Stomach smooth muscle (tissue), 2 donors: ENCODE measurements at regions not wholly inside any gene's neighbourhood (a gene's known extent, or its start where the extent isn't known, plus 50 kb on each side); places are given as distances from the start of the nearest gene placed in this dataset.

Source experiments
- H3K27ac ChIP-seq: one replicate; pipeline ENCODE4 v1.7.0; 2013; ENCODE audit warnings: mild to moderate bottlenecking, low read length, inconsistent platforms
- H3K27me3 ChIP-seq, 2 donors: one replicate each; pipeline ENCODE4 v1.7.0; 2013; ENCODE audit warnings: low read length in 2 of 2; ENCODE audit not compliant: insufficient read depth in 2 of 2, control insufficient read depth in 1 of 2
- H3K36me3 ChIP-seq, 2 donors: one replicate each; pipeline ENCODE4 v1.7.0; 2013; ENCODE audit warnings: low read length in 2 of 2; ENCODE audit not compliant: control insufficient read depth in 2 of 2, insufficient read depth in 2 of 2
- H3K4me1 ChIP-seq: one replicate; pipeline ENCODE4 v1.7.0; 2013; ENCODE audit warnings: low read length; ENCODE audit not compliant: control insufficient read depth, insufficient read depth
- H3K4me3 ChIP-seq, 2 donors: one replicate each; pipeline ENCODE4 v1.7.0; 2013; ENCODE audit warnings: low read length in 2 of 2
- H3K9ac ChIP-seq, 2 donors: one replicate each; pipeline ENCODE4 v1.7.0; 2013; ENCODE audit warnings: low read length in 2 of 2, mild to moderate bottlenecking in 1 of 2
- H3K9me3 ChIP-seq, 2 donors: one replicate each; pipeline ENCODE4 v1.7.0; 2013; ENCODE audit warnings: low read length in 2 of 2; ENCODE audit not compliant: control insufficient read depth in 2 of 2
- donor health status: healthy.
- donor health status: Pancreatic carcinoma.

DNA sequence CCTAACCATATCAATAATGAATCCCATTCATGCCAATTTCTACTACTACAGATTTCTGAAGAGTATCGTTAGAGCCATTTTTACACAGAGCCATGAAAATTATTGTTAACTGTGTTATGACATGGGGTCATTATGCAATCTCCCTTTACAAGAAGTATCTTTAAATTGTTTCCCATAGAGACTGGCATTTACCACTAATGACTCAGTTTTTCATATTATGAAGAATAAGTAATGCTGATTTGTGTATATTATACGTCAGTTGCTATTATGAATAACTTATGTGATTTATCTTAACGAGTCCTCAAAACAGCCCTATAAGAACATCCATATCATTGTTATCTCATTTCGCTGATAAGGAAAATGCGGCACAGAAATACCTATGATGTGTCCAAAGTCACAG, 173.8 kb downstream of the KCNJ2 start:
- H3K4me3 ChIP-seq = no peak overlapping the region

DNA sequence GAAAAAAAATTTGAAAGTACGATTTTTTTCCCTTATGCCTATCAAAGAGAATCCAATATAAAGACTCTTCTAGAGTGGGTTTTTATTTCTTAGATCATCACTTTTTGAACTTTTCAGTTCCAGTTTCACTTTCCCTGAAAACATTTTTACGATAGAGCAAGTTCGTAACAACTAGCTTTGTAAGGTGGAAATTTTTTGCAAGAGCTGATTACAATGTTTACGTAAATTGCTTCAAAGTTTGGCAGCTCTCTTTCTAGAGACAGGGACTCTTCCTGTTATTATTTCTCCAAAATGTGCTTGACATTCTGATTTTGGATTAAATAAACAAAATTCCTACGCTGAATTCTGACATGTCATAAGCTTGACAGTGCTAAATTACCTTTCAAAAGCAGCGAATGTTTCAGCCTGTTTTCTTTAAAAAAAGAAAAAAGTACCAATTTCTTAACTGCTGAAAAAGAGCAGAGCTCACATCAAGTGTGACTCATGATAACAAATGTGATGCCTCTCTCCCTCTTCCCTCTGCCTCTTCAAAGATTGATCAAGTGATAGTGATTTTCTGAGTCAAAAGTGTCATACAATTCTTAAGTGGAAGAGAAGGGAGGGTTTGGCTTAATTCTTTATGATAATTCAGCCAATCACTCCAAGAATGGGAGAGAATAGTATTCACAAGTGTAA, 175.2 kb downstream of the KCNJ2 start:
- Histone ChIP-seq H3K36me3 (no peaks in the 10 kb centered on the region), H3K9ac (no peak overlapping the region), H3K4me1 (no peaks in the 10 kb centered on the region), H3K9me3 (no peaks in the 10 kb centered on the region), H3K27me3 (no peaks in the 10 kb centered on the region), H3K27ac (no peak overlapping the region), H3K4me3 (peak overlapping the region; percentile 44 to 62)

More for the DNA sequence above, 173.8 kb downstream of the KCNJ2 start:
- no peaks in the 10 kb centered on the region for H3K9me3 ChIP-seq
- no peaks in the 10 kb centered on the region for H3K36me3 ChIP-seq
- no peaks in the 10 kb centered on the region for H3K4me1 ChIP-seq
- no peaks in the 10 kb centered on the region for H3K27me3 ChIP-seq
- H3K27ac ChIP-seq = no peak overlapping the region
- no peak overlapping the region for H3K9ac ChIP-seq

DNA sequence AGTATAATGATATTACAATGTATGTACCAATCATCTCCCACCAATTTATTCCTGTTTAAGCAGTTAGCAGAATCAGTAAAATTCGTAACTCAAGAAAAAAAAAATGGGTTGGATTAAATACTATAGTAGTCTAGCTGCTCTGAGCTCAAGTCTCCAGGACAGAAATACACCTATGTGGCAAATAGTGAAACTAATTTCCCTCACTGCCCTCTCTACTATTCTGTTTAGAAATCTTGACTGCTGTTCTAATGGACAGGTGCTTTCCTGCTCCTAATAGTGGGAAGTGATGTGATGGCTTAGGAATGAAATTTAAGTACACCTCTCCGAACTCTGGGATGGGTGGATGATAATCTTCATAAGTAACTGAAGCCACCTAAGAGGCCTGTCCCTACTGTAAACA, 175.7 kb downstream of the KCNJ2 start:
- Histone ChIP-seq H3K4me3 (no peak overlapping the region), H3K36me3 (no peaks in the 10 kb centered on the region), H3K9ac (no peak overlapping the region), H3K27ac (no peak overlapping the region), H3K4me1 (no peaks in the 10 kb centered on the region), H3K9me3 (no peaks in the 10 kb centered on the region), H3K27me3 (no peaks in the 10 kb centered on the region)

DNA sequence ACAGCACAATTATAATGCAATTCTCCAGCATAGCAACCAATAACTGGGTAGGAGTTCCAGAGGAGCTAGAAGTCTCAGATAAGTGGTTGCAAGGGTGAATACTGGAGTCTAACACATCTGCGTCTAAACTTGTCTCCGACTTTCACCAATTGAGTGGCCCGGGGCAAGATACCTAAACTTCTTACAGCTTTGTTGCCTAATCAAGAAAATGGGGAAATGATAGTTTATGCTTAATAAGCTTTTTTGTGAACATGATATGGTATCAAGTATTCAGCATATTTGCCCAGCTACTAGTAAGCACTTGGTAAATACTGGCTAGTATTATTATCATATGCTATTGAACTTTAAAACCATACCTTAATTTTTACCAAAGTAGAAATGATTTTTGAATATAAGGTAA, 183.5 kb downstream of the KCNJ2 start:
- Histone ChIP-seq H3K27me3 (no peaks in the 10 kb centered on the region), H3K9me3 (no peaks in the 10 kb centered on the region), H3K9ac (no peak overlapping the region), H3K4me1 (no peaks in the 10 kb centered on the region), H3K36me3 (no peaks in the 10 kb centered on the region), H3K4me3 (no peak overlapping the region), H3K27ac (no peak overlapping the region)

DNA sequence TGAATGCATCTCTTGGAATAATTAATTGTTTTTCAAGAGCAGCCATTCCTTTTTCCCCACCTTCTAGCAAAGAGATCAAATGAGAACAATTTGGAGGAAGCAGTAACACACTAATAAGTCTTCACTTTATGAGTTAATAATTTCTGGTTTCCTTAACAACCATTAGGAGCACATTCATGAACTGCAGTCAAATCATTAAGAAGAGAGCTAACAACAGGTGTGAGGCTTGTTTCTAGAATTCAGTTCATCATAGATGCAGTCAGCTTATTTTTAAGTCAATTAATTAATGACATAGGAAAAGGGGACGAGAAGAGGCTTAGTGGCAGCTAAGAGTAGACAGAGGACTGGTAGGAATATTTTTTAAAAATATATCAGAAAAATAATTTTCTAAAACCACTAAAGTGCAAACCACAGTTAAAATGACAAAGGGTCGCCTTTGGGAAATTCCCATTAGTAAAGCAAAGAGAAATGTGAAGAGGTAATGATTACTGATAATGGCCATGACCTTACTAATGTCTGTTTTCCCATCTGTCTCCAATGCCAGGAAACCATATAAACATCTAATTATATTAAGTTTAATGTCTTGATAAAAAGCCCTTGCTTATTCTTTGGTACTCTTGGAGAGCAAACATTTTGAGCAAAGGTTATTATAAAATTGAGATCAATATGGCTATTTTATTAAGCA, 184.2 kb downstream of the KCNJ2 start:
- H3K9ac ChIP-seq = no peak overlapping the region
- no peaks in the 10 kb centered on the region for H3K4me1 ChIP-seq
- no peaks in the 10 kb centered on the region for H3K27me3 ChIP-seq
- no peaks in the 10 kb centered on the region for H3K36me3 ChIP-seq
- no peak overlapping the region for H3K27ac ChIP-seq
- no peak overlapping the region for H3K4me3 ChIP-seq
- no peaks in the 10 kb centered on the region for H3K9me3 ChIP-seq

DNA sequence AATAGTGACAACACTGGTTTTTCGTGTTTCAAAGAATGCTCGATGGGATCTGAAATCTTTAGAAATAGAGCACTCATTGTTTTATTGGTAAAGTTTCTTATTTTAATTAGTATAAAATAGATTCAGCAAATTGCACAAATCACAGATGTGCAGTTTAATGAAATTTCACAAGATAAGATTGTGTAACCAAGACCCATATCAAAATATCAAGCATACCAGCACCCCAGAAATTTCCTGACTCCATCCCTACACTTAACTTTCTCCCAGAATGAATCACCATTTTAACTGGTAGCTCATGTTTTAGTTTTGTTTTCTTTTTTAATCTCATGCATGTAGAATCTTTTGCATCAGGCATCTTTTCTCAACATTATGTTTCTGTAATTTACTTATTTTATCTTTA, 185.9 kb downstream of the KCNJ2 start:
- H3K9ac ChIP-seq = no peak overlapping the region
- no peaks in the 10 kb centered on the region for H3K27me3 ChIP-seq
- H3K4me3 ChIP-seq = no peak overlapping the region
- no peaks in the 10 kb centered on the region for H3K9me3 ChIP-seq
- H3K36me3 ChIP-seq = no peaks in the 10 kb centered on the region
- no peaks in the 10 kb centered on the region for H3K4me1 ChIP-seq
- H3K27ac ChIP-seq = no peak overlapping the region

DNA sequence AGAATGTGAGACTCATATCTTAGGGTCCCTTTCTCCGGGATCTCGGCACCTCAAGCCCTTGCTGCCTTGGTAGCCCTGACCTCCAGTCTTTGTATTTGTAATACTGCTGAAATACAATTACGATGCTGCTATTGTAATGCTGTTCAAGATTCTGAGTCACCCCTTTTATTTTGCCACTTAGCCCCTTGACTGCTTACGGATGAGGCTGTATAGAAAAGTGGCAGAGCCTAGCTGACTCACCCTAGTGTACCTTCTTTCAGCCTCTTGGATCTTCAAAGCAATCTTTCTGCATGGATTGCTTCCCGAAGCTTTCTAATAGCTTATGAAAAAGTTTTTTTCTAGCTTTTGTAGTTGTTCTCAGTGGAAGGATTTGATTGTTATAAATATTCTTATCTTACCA, 187.9 kb downstream of the KCNJ2 start:
- no peaks in the 10 kb centered on the region for H3K36me3 ChIP-seq
- H3K4me1 ChIP-seq = no peaks in the 10 kb centered on the region
- H3K4me3 ChIP-seq = no peak overlapping the region
- H3K27me3 ChIP-seq = no peaks in the 10 kb centered on the region
- H3K9me3 ChIP-seq = no peaks in the 10 kb centered on the region
- H3K27ac ChIP-seq = no peak overlapping the region
- no peak overlapping the region for H3K9ac ChIP-seq

DNA sequence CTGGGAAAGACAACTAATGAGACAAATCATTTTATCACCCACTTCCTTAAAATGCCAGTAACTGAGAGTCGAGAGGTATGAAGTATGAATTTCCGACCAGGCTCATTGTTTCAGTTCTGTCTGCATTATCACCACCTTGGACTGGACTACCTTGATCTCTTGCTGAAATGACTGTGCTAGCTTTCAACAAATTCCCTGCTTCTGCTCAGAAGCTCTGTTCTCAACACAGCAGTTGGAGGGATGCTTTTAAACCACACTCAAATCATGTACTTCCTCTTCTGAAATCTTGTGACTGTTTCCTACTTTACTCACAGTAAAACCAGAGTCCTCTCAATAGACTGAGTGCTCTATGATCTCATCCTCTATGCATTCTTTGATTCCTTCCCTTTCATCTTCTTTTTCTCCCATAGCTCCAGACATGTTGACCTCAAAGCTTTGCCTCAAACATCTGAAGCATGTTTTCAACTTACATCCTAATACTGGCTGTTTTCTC, 195.8 kb downstream of the KCNJ2 start:
- H3K27me3 ChIP-seq = no peaks in the 10 kb centered on the region
- no peak overlapping the region for H3K27ac ChIP-seq

DNA sequence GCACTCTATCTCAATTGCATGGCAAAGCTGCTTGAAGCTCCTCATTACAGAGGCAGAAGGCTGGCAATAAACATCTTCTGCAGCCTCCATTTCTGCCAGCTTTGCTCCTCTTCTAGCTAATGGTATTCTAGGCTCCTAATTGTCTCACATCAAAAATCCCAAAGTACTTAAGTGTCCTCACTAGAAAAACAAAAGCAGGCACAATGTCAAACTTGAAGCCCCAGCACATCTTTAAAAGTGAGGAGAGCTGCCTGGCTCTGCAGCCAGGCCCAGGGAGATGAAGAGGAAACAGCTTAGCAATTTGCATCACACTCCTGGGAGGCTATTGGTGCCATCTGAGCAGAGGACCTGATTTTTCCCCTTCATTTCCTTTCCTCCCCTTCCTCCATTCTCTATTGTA, 197.1 kb downstream of the KCNJ2 start:
- H3K27me3 ChIP-seq = no peaks in the 10 kb centered on the region
- H3K4me3 ChIP-seq = no peak overlapping the region
- no peak overlapping the region for H3K9ac ChIP-seq
- H3K36me3 ChIP-seq = no peaks in the 10 kb centered on the region
- no peaks in the 10 kb centered on the region for H3K9me3 ChIP-seq
- no peak overlapping the region for H3K27ac ChIP-seq
- no peaks in the 10 kb centered on the region for H3K4me1 ChIP-seq

More for the DNA sequence above, 195.8 kb downstream of the KCNJ2 start:
- Histone ChIP-seq H3K36me3 (no peaks in the 10 kb centered on the region), H3K4me1 (no peaks in the 10 kb centered on the region), H3K9ac (no peak overlapping the region), H3K9me3 (no peaks in the 10 kb centered on the region), H3K4me3 (no peak overlapping the region)

DNA sequence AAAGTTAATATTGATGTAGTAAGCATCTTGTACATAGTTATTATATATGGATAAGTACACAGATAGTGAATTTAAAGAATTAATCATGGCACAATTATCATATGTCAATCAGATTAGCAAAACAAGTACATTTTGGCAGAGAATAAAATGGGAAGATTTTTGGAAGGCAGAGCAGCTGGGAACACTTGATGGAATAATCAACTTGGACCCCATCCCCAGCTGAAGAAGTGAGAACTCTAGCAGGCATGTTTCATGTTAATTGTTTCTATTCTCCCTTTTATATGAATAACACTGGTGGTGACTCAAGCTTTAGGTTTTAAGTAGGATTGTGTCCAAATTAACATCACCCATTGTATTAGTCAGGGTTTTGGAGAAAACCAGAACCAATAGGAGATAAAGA, 198.7 kb downstream of the KCNJ2 start:
- Histone ChIP-seq H3K4me3 (no peak overlapping the region), H3K27me3 (no peaks in the 10 kb centered on the region), H3K9ac (no peak overlapping the region), H3K36me3 (no peaks in the 10 kb centered on the region), H3K27ac (no peak overlapping the region), H3K9me3 (no peaks in the 10 kb centered on the region), H3K4me1 (no peaks in the 10 kb centered on the region)

DNA sequence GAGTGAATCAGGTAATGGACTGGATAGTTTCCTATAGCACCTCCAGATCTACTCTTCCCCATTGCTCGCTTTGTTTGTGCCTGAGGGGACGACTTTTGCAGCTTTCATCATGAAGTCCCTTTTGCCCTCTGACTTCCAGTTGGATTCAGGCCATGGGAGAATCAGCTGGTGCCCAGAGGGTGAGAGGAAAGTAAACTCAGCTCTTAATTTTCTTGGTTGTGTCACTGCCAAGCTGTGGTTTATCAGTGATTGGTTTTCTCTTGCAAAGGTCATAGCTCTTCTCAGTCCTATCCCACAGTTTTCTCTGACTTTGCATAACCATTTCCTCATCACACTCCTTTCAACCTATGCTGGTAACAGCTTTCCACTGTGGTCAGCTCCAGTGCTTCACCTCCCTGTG, 200.1 kb downstream of the KCNJ2 start:
- no peaks in the 10 kb centered on the region for H3K27me3 ChIP-seq
- no peak overlapping the region for H3K9ac ChIP-seq
- H3K4me1 ChIP-seq = no peaks in the 10 kb centered on the region
- H3K4me3 ChIP-seq = no peak overlapping the region
- no peaks in the 10 kb centered on the region for H3K9me3 ChIP-seq
- H3K36me3 ChIP-seq = no peaks in the 10 kb centered on the region
- no peak overlapping the region for H3K27ac ChIP-seq
